NCI-H2107 treated with DMSO at 0.1 percent for 48 hours (cell line): ENCODE measurements at regions not wholly inside any gene's neighbourhood (a gene's known extent, or its start where the extent isn't known, plus 50 kb on each side); places are given as distances from the start of the nearest gene placed in this dataset.

Source experiments
- DNase-seq: peaks from one replicate; lab custom pipeline; 2025; ENCODE audit not compliant: unreplicated experiment; lab: John Stamatoyannopoulos, UW

GRCh38 chr4:123092586-123092985, 170.2 kb upstream of the NUDT6 start:
- DNase-seq, result no peak

GRCh38 chr4:123093236-123093635, 170.8 kb upstream of the NUDT6 start:
- DNase-seq, result no peak

DNA sequence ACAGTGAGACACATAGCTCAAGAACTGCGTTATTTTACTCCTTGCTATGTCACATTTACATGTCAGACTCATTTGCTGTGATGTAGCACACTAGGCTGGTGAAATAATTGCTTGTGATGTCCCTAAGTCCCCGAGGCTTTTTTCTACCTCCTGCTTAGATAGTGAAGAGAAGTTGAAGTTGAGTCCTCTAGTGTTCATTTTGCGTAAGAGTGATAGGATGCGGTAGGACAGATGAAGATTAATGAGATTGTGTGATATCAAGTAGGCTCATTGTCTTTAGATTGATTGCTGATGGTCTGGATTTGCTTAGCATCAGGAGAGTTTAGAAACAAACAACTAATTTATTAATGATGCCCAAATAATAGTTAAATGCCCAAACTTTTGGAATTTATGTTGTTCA, 173.6 kb upstream of the NUDT6 start:
- DNase-seq, result no peak

- DNase-seq, result peak; percentile 31
These were observed 180.6 kb upstream of the NUDT6 start for GRCh38 chr4:123102897-123103471.

DNA sequence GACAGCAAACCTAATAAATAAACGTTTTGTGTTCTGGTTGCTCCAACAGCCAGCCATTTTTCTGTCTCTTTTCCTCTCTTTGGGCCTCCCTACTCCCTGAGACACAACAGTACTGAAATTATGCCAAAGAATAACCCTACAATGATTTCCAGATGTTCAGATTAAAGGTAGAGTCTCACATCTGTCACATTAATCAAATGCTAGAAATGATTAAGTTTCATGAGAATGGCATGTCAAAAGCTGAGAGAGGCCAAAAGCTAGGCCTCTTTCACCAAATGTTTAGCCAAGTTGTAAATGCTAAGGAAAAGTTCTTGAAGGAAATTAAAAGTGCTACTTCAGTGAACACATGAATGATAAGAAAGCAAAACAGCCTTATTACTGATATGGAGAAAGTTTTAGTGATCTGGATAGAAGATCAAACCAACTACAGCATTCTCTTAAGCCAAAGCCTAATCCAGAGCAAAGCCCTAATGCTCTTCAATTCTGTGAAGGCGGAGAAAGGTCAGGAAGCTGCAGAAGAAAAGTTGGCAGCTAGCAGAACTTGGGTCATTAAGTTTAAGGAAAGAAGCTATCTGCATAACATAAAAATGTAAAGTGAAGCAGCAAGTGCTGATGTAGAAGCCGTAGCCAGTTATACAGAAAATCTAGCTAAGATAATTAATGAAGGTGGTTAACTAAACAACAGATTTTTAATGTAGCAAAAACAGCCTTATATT, 182.1 kb upstream of the NUDT6 start:
- no peak for DNase-seq

GRCh38 chr4:123105026-123105420, 182.6 kb upstream of the NUDT6 start:
- no peak for DNase-seq

DNA sequence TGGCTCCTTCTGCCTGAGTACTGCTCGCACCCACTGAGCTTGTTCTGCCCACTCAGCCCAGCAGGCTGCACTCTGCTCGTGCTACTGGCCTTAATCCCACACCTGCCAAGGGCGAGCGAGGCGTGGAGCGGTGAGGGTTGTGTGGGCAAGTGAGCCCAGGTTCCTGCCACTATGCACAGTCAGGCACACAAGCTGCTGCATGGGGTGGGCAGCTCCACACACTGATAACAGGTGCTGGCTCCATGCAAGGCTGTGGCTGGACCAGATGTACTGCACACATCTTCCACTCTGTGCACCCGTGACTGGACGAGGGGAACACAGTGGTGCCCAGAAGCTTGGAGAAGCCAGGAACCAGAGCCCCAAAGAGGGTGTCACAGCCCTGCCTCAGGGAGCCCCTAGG, 184.3 kb upstream of the NUDT6 start:
- DNase-seq, result no peak

DNA sequence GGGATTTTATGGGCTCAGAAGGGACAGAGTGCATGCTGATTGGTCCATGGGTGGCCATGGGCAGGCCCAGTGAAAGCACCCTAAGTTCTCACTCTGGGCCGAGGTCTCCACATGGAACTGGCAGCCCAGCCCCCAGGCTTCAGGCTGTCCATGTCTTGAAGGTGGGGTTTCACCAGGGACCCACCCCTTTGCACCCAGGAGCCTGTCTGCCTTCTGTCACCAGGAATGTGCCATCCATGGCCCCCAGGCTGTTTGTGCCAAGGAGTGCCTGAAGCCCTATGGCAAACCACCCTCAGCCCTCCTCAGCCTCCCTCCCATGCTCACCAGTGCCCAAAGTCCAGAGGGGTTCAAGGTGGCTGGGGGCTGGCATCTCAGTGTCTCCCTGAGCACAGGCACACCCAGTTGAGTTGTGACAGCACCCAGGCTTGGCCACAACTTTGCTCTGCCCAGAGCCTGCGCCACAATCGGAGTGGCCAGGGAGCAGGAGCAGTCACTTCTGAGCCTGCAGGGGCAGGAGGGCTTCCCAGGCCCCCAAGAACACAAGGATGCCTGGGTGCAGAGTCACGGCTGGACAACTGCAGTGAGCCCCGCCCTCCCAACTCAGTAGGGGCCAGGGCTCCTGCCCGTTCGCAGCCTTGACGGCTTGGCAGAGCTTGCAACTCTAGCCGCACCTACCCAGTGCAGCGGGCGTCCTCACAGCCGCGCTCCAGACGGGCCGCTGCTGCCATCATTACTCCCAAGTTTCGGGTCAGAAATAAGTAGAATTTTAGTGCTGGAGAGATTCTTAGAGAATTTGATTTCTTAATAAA, 185.3 kb upstream of the NUDT6 start:
- no peak for DNase-seq

DNA sequence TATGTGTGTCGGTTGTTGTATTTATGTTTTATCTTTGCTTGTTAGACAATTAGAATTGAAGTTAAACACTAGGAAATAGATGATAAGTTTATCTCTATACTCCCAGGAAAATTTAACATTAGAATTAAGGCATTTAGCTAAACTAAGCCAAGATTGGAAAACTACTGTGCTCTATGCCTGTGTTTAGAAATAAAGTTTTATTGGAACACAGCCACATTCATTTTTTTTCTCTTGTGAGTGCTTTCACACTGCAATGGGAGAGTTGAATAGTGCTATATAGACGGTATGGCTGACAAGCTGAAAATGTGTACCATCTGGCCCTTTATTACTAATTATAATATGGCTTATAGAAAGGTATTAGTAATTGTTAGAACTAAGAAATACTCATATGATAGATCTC, 186.7 kb upstream of the NUDT6 start:
- no peak for DNase-seq

- no peak for DNase-seq
These were observed 187.8 kb upstream of the NUDT6 start for GRCh38 chr4:123110147-123110546.

DNA sequence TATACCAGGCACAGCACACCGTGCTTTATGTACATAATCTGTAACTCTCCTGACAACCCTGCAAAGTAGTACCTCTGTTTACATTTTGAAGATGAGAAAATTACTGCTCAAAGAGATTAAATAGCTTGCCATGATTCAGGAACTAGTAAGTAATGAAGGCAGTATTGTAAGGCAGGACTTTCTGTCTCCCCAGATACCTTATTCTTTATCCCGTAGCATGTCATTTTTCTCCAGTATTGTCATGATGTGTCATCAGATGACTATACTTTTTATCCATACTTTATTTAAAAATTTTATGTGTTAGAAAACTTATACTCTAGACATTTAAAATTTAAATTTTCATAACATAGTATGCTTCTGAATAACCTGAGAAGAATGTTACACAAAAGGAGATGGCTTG, 188.3 kb upstream of the NUDT6 start:
- no peak for DNase-seq

DNA sequence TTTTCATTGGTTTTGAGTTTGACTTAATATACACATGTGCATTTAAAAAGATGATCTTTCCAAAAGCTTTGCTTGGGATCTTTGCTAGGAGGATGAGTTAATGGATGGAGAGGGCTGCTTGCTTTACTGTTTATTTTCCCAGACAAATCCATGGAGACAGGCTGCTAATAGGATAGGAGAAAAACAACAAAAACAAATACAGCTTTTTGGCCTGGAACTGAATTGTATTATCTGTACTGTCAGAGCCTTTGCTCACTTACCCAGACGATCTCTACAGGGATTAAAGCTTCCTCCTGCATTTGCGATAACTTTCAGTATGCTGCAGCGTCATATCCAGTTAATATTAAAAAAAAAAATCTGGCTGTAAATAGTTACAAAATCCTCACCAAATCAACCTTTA, 190.8 kb upstream of the NUDT6 start:
- DNase-seq, result no peak

GRCh38 chr4:123114084-123114914, 191.9 kb upstream of the NUDT6 start:
- DNase-seq, result no peak

DNA sequence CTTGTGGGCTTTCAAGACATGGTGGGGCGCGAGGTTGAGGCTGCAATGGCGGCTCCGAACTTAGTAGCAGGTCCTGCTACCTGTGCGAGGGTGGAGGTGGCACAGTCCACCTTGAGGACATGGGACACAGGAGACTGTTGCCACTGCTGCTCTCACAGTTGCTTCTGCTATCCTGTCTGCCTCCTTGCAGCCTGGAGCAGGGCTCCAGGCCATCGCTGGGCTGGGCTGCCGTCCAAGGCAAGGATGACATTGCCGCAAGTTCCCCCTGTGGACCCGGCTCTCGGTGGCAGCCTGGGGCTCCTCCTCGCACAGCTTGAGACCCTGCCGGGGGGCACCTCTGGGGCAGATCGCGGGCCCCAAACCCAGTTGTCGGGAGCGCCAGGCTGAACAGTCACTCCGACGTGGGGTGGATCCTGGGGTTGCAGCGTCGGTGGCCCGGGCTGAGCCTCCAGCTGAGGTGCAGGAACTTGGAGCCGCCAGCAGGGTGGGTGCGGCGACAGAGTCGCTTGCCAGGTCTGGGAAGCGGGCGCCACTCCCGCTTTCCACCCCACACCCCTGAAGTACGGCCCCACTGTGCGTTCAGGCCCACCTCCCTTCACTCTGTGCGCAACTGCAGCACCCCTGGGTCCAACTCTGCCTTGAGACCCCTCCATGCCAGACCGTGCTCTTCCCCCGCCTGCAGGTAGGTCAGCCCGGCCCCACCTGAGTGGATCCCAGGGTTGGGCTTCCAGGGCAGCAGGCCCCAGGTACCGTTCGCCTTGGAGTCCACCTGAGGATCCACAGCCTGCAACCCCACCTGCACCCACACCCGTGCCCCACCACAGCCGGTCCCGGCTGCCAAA, 192.7 kb upstream of the NUDT6 start:
- DNase-seq, result no peak

DNA sequence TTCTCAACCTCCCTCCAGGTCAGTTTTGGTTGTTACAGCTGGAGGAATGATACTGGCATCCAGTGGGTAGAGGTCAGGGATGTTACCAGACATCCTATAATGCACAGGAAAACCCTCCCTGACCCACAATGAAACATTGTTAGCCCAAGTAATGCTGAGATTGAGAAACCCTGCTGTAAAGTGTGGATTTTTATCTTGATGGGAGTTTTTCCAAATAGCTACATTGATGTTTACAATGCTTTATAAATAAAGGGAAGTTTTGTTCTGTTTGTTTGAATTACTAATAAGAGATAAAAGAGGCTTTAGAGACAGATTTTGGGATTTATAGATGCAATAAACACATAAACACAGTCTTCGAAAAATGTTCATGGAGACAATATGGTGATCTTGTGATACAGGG, 194.0 kb upstream of the NUDT6 start:
- no peak for DNase-seq

DNA sequence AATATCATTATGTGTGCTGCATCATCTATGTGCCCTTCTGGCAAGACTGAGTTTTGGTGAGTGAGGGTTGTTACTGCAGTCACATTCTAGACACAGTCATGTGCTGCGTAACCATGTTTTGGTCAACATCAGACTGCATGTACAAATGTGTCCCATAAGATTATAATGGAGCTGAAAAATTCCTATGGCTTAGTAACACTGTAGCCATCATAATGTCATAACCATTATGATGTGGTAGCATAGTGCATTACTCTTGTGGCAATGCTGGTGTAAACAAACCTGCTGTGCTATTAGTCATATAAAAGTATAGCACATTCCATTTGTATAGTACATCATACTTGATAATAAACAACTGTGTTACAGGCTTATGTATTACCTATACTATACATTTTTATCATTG, 198.1 kb upstream of the NUDT6 start:
- DNase-seq, result no peak

GRCh38 chr4:123121241-123121907, 199.0 kb upstream of the NUDT6 start:
- no peak for DNase-seq

DNA sequence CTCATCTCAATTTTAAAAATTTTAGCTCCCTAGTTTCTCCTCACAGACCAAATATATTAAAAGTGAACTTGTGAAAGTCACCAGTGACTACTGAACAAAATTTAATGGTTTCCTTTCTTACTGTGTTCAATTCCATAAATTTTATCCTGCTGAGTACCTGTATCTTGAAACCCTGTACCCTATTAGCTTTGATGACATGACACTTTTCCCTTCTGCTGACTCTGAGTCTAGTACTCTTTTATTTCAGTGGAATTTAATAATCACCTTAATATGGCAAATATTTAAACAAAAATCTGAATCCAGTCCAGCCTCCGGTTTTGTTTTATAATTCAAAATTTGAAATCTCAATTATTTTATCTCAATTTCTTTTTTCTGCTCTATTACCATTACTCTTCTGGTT, 203.1 kb upstream of the NUDT6 start:
- no peak for DNase-seq

DNA sequence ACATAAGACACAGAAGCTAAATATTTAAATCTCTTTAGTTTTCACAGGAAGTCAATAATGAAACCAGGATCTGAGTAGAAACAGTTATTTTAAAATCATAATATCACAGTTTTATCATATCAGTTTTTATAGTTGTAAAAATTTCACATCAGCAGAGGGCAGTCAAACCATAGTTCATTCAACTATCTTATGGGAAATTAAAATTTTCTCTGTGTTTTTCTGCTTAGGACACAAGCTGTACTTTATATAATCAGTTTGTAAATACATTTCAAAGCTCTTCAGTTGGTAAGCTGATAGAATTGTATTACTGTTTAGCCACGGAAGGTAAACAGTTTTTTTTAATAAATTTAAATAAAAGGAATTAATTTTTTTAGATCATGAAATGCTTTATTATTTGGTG, 204.8 kb upstream of the NUDT6 start:
- no peak for DNase-seq

- DNase-seq, result no peak
These were observed 205.5 kb upstream of the NUDT6 start for GRCh38 chr4:123127875-123128274.
